IMR-90 (cell line): ENCODE measurements at regions not wholly inside any gene's neighbourhood (a gene's known extent, or its start where the extent isn't known, plus 50 kb on each side); places are given as distances from the start of the nearest gene placed in this dataset.

Experiments used
- ATAC-seq: fragments of 200-7000 bp; cut with Tn5 transposase; 2 replicates; pipeline ENCODE4 v1.9.1; 2020; ENCODE audit warnings: low read depth, mild to moderate bottlenecking, moderate library complexity
- BruUV-seq: library from RNA; stranded (reverse); fragments of 400-500 nt; replicated peaks from 2 replicates; lab custom pipeline; 2021; lab: Mats Ljungman, UMichigan
- CTCF ChIA-PET: fragments of 300-600 bp; formaldehyde crosslinking; extraction: SDS; loops from one replicate; lab custom pipeline; 2021; ENCODE audit warnings: antibody characterized with exemption; lab: Yijun Ruan, JAX
- POLR2A ChIA-PET: fragments of 300-600 bp; sonication (Branson Sonifier 250); formaldehyde crosslinking; loops from one replicate; lab custom pipeline; 2022; ENCODE audit warnings: antibody characterized with exemption; ENCODE audit not compliant: unreplicated experiment; lab: Charles Lee
- DNase-seq: peaks from one replicate; pipeline ENCODE4 v3.0.0; 2013
- H2AFZ ChIP-seq: replicated peaks from 2 replicates; pipeline ENCODE3; 2013; ENCODE audit warnings: low read length, mild to moderate bottlenecking; ENCODE audit not compliant: poor library complexity
- H2AK5ac ChIP-seq: 2 replicates; pipeline ENCODE4 v1.6.1; 2013; ENCODE audit warnings: low read depth, low read length, inconsistent platforms
- H2AK9ac ChIP-seq: replicated peaks from 2 replicates; pipeline ENCODE3; 2013; ENCODE audit warnings: mild to moderate bottlenecking, low read depth, low read length, moderate library complexity; ENCODE audit not compliant: poor library complexity
- H2BK120ac ChIP-seq: 2 replicates; pipeline ENCODE4 v1.6.1; 2013; ENCODE audit warnings: low read depth, low read length, inconsistent platforms
- H2BK15ac ChIP-seq: 3 replicates; pipeline ENCODE4 v1.6.1; 2013; ENCODE audit warnings: low read depth, low read length, inconsistent platforms
- H2BK20ac ChIP-seq: 2 replicates; pipeline ENCODE4 v1.6.1; 2013; ENCODE audit warnings: low read depth, mild to moderate bottlenecking, inconsistent platforms, low read length, moderate library complexity
- H2BK5ac ChIP-seq: 2 replicates; pipeline ENCODE4 v1.6.1; 2013; ENCODE audit warnings: mild to moderate bottlenecking, low read depth, low read length, inconsistent platforms; ENCODE audit not compliant: poor library complexity, severe bottlenecking
- H3K14ac ChIP-seq: replicated peaks from 2 replicates; pipeline ENCODE4 v1.6.1; 2013; ENCODE audit warnings: low read depth, low read length, inconsistent platforms
- H3K18ac ChIP-seq: 2 replicates; pipeline ENCODE4 v1.6.1; 2013; ENCODE audit warnings: low read depth, low read length, control low read depth
- H3K23ac ChIP-seq: 2 replicates; pipeline ENCODE4 v1.6.1; 2013; ENCODE audit warnings: low read depth, low read length, inconsistent platforms
- H3K27ac ChIP-seq: 2 replicates; pipeline ENCODE4 v1.5.1; 2013; ENCODE audit warnings: mild to moderate bottlenecking, control low read depth, low read length; ENCODE audit not compliant: insufficient read depth
- H3K27me3 ChIP-seq: 2 replicates; pipeline ENCODE4 v1.6.1; 2013; ENCODE audit warnings: low read length; ENCODE audit not compliant: control insufficient read depth, insufficient read depth
- H3K36me3 ChIP-seq: 2 replicates; pipeline ENCODE4 v1.6.1; 2013; ENCODE audit warnings: low read length, mixed read lengths; ENCODE audit not compliant: control insufficient read depth, insufficient read depth
- H3K4ac ChIP-seq: 2 replicates; pipeline ENCODE4 v1.6.1; 2013; ENCODE audit warnings: low read depth, low read length, inconsistent platforms
- H3K4me1 ChIP-seq: 2 replicates; pipeline ENCODE4 v1.6.1; 2013; ENCODE audit warnings: low read length, mixed read lengths; ENCODE audit not compliant: control insufficient read depth, insufficient read depth
- H3K4me2 ChIP-seq: 2 replicates; pipeline ENCODE4 v1.6.1; 2013; ENCODE audit warnings: low read depth, mild to moderate bottlenecking, control low read depth, low read length, moderate library complexity
- H3K4me3 ChIP-seq: 2 replicates; pipeline ENCODE4 v1.5.1; 2013; ENCODE audit warnings: low read depth, mild to moderate bottlenecking, control low read depth, low read length, moderate library complexity; ENCODE audit not compliant: insufficient read depth
- H3K56ac ChIP-seq: 2 replicates; pipeline ENCODE4 v1.6.1; 2013; ENCODE audit warnings: low read length, inconsistent platforms; ENCODE audit not compliant: insufficient read depth; ENCODE audit errors: extremely low read depth
- H3K79me1 ChIP-seq, 2 experiments: 2 replicates each; pipeline ENCODE4 v1.6.1; 2013; ENCODE audit warnings: low read length in 2 of 2, inconsistent platforms in 1 of 2, low read depth in 1 of 2
- H3K9ac ChIP-seq: 2 replicates; pipeline ENCODE4 v1.6.1; 2013; ENCODE audit warnings: low read depth, low read length, control low read depth
- H3K9me1 ChIP-seq: 2 replicates; pipeline ENCODE4 v1.6.1; 2013; ENCODE audit warnings: low read length, inconsistent platforms; ENCODE audit not compliant: insufficient read depth
- H3K9me3 ChIP-seq: 2 replicates; pipeline ENCODE4 v1.6.1; 2013; ENCODE audit warnings: low read length; ENCODE audit not compliant: control insufficient read depth, insufficient read depth
- H4K20me1 ChIP-seq: 2 replicates; pipeline ENCODE4 v1.6.1; 2013; ENCODE audit warnings: low read length, inconsistent platforms; ENCODE audit not compliant: insufficient read depth
- H4K5ac ChIP-seq: 2 replicates; pipeline ENCODE4 v1.6.1; 2013; ENCODE audit warnings: mild to moderate bottlenecking, low read depth, low read length, control low read depth
- H4K8ac ChIP-seq, 2 experiments: 2 replicates each; pipeline ENCODE4 v1.6.1; 2013; ENCODE audit warnings: low read depth in 2 of 2, low read length in 2 of 2, control low read depth in 1 of 2, inconsistent platforms in 1 of 2
- H4K91ac ChIP-seq: 2 replicates; pipeline ENCODE4 v1.6.1; 2013; ENCODE audit warnings: low read depth, low read length, inconsistent platforms; ENCODE audit not compliant: insufficient read depth
- FOS ChIP-seq: fragments of 150-350 bp; IDR thresholded peaks from 2 replicates; pipeline ENCODE4 v1.6.1; 2016; ENCODE audit warnings: low read depth, low read length
- MAZ ChIP-seq: IDR thresholded peaks from 2 replicates; pipeline ENCODE4 v1.6.1; 2012; ENCODE audit warnings: low read depth, mild to moderate bottlenecking, low read length, improper control_type of control experiment, moderate library complexity, borderline replicate concordance
- RAD21 ChIP-seq: IDR thresholded peaks from 2 replicates; pipeline ENCODE4 v1.6.1; 2012; ENCODE audit warnings: low read length, improper control_type of control experiment
- WGBS, 2 experiments: methylation state at CpG; one replicate each; pipeline versions ENCODE4 v1.1.5 to v1.1.7; 2013; ENCODE audit warnings: missing lambda C conversion rate in 2 of 2; ENCODE audit not compliant: insufficient read length in 1 of 2; ENCODE audit errors: extremely low coverage in 2 of 2; 5-methylcytosine and 5-hydroxymethylcytosine counted together
- dilution Hi-C: fragments of 300-500 bp; cut with HindIII; formaldehyde crosslinking; loops from one replicate; pipeline ENCODE4 v1.14.3; 2018; ENCODE audit warnings: low sequenced_read_pairs; ENCODE audit not compliant: unreplicated experiment
- in situ Hi-C: fragments of 300-500 bp; cut with MboI; formaldehyde crosslinking; loops from 3 replicates; pipeline ENCODE4 v1.14.3; 2019; ENCODE audit warnings: low sequenced_read_pairs, inconsistent platforms, mixed read lengths
- intact Hi-C: fragments of 100-400 bp; cut with micrococcal nuclease; formaldehyde crosslinking; loops from 2 replicates; pipeline ENCODE4 v1.10.0; 2022
- TF ChIP-seq, protein P1 (sequence below): fragments of 150-350 bp; IDR thresholded peaks from 2 replicates; pipeline ENCODE4 v1.6.1; 2017; ENCODE audit warnings: mild to moderate bottlenecking, antibody characterized with exemption, low read length, low read depth
- TF ChIP-seq, protein P2 (sequence below): conservative IDR thresholded peaks from 2 replicates; pipeline ENCODE4 v1.5.1; 2012; ENCODE audit warnings: mild to moderate bottlenecking, low read depth, low read length, improper control_type of control experiment

DNA sequence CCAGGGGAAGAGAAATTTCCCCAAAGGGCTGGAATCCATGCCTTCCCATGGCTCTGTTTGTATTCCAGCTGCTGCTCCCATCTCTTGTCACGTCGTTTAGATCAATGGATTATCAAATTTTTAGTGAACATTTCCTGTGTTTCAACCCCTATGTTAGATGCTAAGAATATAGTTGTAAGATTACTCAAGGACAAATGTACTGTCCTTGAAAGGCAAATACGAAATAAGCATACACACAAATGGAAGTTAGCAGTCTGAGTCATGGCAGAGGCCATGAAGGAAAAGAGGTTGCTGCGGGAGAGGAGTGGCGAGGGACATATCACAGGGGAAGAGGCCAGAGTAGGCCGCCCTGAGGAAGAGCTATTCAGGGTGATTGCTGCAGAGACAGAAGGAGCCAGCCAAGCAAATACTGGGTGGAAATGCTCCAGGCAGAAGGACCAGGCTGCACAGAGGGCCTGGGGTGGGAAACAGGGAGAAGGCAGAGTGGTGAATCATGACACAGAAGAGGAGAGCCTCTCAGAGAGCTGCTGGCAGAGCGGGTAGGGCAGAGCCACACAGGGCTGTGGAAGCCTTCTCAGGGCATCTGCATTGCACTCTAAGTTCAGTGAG, 219.2 kb upstream of the LRFN2 start:
- Histone ChIP-seq H2AFZ (no peak overlapping the region), H4K91ac (no peak overlapping the region), H2BK5ac (no peak overlapping the region), H3K4ac (no peak overlapping the region), H3K14ac (no peak overlapping the region), H2BK120ac (no peak overlapping the region), H4K5ac (no peak overlapping the region), H3K18ac (no peak overlapping the region), H2BK15ac (no peak overlapping the region), H3K9me3 (no peaks in the 10 kb centered on the region), H2AK5ac (no peak overlapping the region), H3K4me2 (no peak overlapping the region), H3K27ac (no peak overlapping the region), H3K79me1 (no peaks in the 10 kb centered on the region), H3K23ac (no peak overlapping the region), H4K20me1 (no peaks in the 10 kb centered on the region), H3K56ac (no peak overlapping the region; the same call in 1 of the 2 replicates), H3K36me3 (no peaks in the 10 kb centered on the region), H3K27me3 (peaks cover 2% of the 10 kb centered on the region; the same call in 1 of the 2 replicates), H3K4me3 (no peak overlapping the region), H2BK20ac (no peak overlapping the region), H4K8ac (no peak overlapping the region), H3K9ac (no peak overlapping the region), H3K4me1 (no peaks in the 10 kb centered on the region), H3K9me1 (no peaks in the 10 kb centered on the region), H2AK9ac (no peak overlapping the region)
- ChIA-PET POLR2A (no interaction called here), CTCF (no interaction called here)
- dilution Hi-C loops (no loop called here), intact Hi-C loops (no loop called here), in situ Hi-C loops (no loop called here)
- TF ChIP-seq MAZ, result no peak
- TF ChIP-seq RAD21, result no peak
- TF ChIP-seq, protein P1, sequence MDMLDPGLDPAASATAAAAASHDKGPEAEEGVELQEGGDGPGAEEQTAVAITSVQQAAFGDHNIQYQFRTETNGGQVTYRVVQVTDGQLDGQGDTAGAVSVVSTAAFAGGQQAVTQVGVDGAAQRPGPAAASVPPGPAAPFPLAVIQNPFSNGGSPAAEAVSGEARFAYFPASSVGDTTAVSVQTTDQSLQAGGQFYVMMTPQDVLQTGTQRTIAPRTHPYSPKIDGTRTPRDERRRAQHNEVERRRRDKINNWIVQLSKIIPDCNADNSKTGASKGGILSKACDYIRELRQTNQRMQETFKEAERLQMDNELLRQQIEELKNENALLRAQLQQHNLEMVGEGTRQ, result no peak
- no peak for TF ChIP-seq FOS
- TF ChIP-seq, protein P2, sequence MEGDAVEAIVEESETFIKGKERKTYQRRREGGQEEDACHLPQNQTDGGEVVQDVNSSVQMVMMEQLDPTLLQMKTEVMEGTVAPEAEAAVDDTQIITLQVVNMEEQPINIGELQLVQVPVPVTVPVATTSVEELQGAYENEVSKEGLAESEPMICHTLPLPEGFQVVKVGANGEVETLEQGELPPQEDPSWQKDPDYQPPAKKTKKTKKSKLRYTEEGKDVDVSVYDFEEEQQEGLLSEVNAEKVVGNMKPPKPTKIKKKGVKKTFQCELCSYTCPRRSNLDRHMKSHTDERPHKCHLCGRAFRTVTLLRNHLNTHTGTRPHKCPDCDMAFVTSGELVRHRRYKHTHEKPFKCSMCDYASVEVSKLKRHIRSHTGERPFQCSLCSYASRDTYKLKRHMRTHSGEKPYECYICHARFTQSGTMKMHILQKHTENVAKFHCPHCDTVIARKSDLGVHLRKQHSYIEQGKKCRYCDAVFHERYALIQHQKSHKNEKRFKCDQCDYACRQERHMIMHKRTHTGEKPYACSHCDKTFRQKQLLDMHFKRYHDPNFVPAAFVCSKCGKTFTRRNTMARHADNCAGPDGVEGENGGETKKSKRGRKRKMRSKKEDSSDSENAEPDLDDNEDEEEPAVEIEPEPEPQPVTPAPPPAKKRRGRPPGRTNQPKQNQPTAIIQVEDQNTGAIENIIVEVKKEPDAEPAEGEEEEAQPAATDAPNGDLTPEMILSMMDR, result no peak
- ATAC-seq (no peak), DNase-seq (no peak)
- WGBS, 2 experiments, result 22% methylated on average over 3 of the region's 7 CpGs; no CpG with 5 or more reads in 1 of the 2 experiments
- no TSS peak for BruUV-seq
